ENCODE measurements at regions not wholly inside any gene's neighbourhood (a gene's known extent, or its start where the extent isn't known, plus 50 kb on each side); places are given as distances from the start of the nearest gene placed in this dataset.

DNA sequence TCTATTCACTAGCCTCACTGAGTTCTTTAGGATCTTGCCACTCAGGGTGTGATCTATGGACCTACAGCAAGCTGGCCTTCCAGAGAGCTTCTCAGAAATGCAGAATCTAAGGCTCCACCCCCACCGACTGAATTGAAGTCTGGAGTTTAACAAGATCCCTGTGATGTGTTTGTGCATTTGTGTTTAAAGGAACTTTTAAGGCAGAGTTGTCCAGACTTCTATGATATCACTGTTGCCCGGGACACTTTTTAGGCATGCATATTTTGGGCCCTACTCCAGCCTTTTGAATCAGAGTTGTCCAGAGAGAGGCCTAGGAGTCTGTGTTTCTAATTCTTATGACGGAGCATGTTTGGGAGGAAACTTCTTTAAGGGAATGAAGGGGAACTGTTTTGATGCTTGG lies 232.3 kb downstream of the QKI start:
- Mint-ChIP-seq H3K4me1 (no peaks in the 10 kb centered on the region), H3K4me3 (no peak overlapping the region), H3K9me3 (ENCODE audit: low read depth) (no peaks in the 10 kb centered on the region), H3K27ac (no peak overlapping the region), H3K36me3 (ENCODE audit: low read depth) (no peaks in the 10 kb centered on the region), H3K27me3 (no peaks in the 10 kb centered on the region)
- no peak for ATAC-seq
- ChIA-PET POLR2A (no interaction called here), CTCF (no interaction called here)
- intact Hi-C loops (cut with DNase I, micrococcal nuclease): no loop called here
- DNase-seq: no peak

GRCh38 chr6:163646133-163646532 lies 231.6 kb downstream of the QKI start:
- ChIA-PET POLR2A (no interaction called here), CTCF (no interaction called here)
- H3K27ac Mint-ChIP-seq: no peak overlapping the region
- H3K36me3 Mint-ChIP-seq (ENCODE audit: low read depth): no peaks in the 10 kb centered on the region
- intact Hi-C loops (cut with DNase I, micrococcal nuclease): no loop called here
- H3K9me3 Mint-ChIP-seq (ENCODE audit: low read depth): no peaks in the 10 kb centered on the region
- no peaks in the 10 kb centered on the region for H3K27me3 Mint-ChIP-seq
- no peak for ATAC-seq
- no peak for DNase-seq
- no peaks in the 10 kb centered on the region for H3K4me1 Mint-ChIP-seq
- no peak overlapping the region for H3K4me3 Mint-ChIP-seq

- CTCF ChIA-PET: no interaction called here
- H3K4me3 Mint-ChIP-seq: no peak overlapping the region
- no peaks in the 10 kb centered on the region for H3K9me3 Mint-ChIP-seq (ENCODE audit: low read depth)
- POLR2A ChIA-PET: no interaction called here
- DNase-seq (no peak), ATAC-seq (no peak)
- no peaks in the 10 kb centered on the region for H3K4me1 Mint-ChIP-seq
- intact Hi-C loops (cut with DNase I, micrococcal nuclease): no loop called here
- no peaks in the 10 kb centered on the region for H3K36me3 Mint-ChIP-seq (ENCODE audit: low read depth)
- H3K27ac Mint-ChIP-seq: no peak overlapping the region
- no peaks in the 10 kb centered on the region for H3K27me3 Mint-ChIP-seq
Measured at GRCh38 chr6:163645560-163645959, 231.0 kb downstream of the QKI start.

DNA sequence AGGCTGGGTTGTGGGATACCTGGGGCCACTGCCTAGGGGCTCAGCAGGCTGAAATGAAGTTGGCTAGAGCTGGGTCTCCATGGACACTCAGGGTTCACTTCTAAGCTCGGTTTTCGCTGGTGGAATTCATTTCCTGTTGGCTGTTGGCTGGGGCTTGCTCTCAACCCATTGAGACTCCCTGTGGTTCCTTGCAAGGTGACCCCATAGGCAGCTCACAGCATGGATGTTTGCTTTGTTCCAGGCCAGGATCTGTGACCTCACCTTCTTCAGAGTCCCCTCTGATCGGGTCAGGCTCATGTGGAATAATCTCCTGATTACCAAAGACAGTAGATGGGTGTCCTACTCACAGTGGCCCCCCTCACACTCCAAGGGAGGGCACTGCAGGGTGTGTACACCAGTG lies 229.3 kb downstream of the QKI start:
- Mint-ChIP-seq H3K4me3 (no peak overlapping the region), H3K27ac (no peak overlapping the region)
- ATAC-seq: no peak

DNA sequence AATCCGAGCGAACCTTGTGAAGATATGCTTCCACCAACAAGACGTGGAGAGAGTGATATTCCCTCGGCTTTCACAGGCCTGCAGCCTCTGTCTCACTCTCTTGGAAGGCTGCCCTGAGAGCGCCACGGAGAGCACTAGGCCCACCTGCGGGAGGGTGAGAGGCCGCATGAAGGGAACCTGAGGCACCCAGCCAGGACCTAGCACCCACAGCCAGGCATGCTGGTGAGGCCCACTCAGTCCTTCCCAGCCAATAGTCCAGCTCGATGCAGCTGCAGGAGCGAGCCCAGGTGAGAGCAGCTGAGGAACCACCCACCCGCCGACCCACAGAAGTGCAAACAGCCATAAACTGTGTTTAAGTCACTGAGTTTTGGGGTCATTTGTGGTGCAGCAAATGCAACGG lies 227.2 kb downstream of the QKI start:
- H3K27ac Mint-ChIP-seq: no peak overlapping the region
- CTCF ChIA-PET: no interaction called here
- DNase-seq (no peak), ATAC-seq (no peak)
- H3K27me3 Mint-ChIP-seq: no peaks in the 10 kb centered on the region
- no peak overlapping the region for H3K4me3 Mint-ChIP-seq
- H3K36me3 Mint-ChIP-seq (ENCODE audit: low read depth): no peaks in the 10 kb centered on the region
- intact Hi-C loops (cut with DNase I, micrococcal nuclease): no loop called here
- H3K4me1 Mint-ChIP-seq: no peaks in the 10 kb centered on the region
- POLR2A ChIA-PET: no interaction called here
- no peaks in the 10 kb centered on the region for H3K9me3 Mint-ChIP-seq (ENCODE audit: low read depth)

More for the DNA sequence above, 229.3 kb downstream of the QKI start:
- Mint-ChIP-seq H3K27me3 (no peaks in the 10 kb centered on the region), H3K9me3 (ENCODE audit: low read depth) (no peaks in the 10 kb centered on the region), H3K4me1 (no peaks in the 10 kb centered on the region), H3K36me3 (ENCODE audit: low read depth) (no peaks in the 10 kb centered on the region)
- POLR2A ChIA-PET: no interaction called here
- no peak for DNase-seq
- intact Hi-C loops (cut with DNase I, micrococcal nuclease): no loop called here
- CTCF ChIA-PET: no interaction called here

- no peaks in the 10 kb centered on the region for H3K9me3 Mint-ChIP-seq (ENCODE audit: low read depth)
- DNase-seq (no peak), ATAC-seq (no peak)
- CTCF ChIA-PET: no interaction called here
- no peaks in the 10 kb centered on the region for H3K36me3 Mint-ChIP-seq (ENCODE audit: low read depth)
- POLR2A ChIA-PET: no interaction called here
- H3K4me3 Mint-ChIP-seq: no peak overlapping the region
- intact Hi-C loops (cut with DNase I, micrococcal nuclease): no loop called here
- no peak overlapping the region for H3K27ac Mint-ChIP-seq
- no peaks in the 10 kb centered on the region for H3K27me3 Mint-ChIP-seq
- no peaks in the 10 kb centered on the region for H3K4me1 Mint-ChIP-seq
Measured at GRCh38 chr6:163640641-163641040, 226.1 kb downstream of the QKI start.

- H3K9me3 Mint-ChIP-seq (ENCODE audit: low read depth): peaks cover 2% of the 10 kb centered on the region
- ATAC-seq (no peak), DNase-seq (no peak)
- no peaks in the 10 kb centered on the region for H3K4me1 Mint-ChIP-seq
- intact Hi-C loops (cut with DNase I, micrococcal nuclease): no loop called here
- no peaks in the 10 kb centered on the region for H3K36me3 Mint-ChIP-seq (ENCODE audit: low read depth)
- POLR2A ChIA-PET: no interaction called here
- CTCF ChIA-PET: no interaction called here
- H3K4me3 Mint-ChIP-seq: no peak overlapping the region
- H3K27ac Mint-ChIP-seq: no peak overlapping the region
- peaks cover 5% of the 10 kb centered on the region for H3K27me3 Mint-ChIP-seq
Measured at GRCh38 chr6:163637524-163637923, 223.0 kb downstream of the QKI start.

DNA sequence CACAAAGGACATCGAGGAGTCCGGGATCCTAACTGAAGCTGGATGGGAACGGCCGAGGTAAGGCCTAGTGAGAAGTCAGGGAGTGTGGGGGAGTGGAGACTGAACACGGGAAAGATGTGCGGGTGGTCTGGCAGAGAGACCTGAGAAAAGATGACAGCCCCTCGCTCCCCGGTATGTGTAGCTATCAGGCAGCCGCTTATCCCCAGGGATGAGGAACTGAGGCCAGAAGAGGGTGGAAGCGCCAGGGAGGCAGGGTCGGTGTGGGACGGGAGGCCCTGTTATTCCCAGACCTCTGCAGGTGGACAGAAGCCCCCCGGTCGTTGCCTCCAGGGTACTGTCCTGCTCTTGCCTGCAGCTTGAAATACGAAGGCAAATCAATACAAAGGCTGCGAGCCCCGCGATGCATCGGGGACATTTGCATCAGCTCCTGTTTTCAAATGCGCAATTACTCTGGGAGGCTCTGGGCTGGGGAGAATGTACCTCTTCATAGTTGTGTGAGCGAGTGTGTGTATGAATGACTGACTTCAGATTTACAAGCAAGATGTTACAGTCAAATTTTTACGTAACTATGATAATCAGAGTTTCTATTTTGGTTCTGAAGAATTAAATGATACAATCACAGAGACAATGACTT lies 221.3 kb downstream of the QKI start:
- DNase-seq: no peak
- intact Hi-C loops (cut with DNase I, micrococcal nuclease): no loop called here
- ChIA-PET CTCF (no interaction called here), POLR2A (no interaction called here)
- Mint-ChIP-seq H3K36me3 (ENCODE audit: low read depth) (no peaks in the 10 kb centered on the region), H3K4me1 (no peaks in the 10 kb centered on the region), H3K27me3 (peaks cover 11% of the 10 kb centered on the region), H3K9me3 (ENCODE audit: low read depth) (peaks cover 2% of the 10 kb centered on the region), H3K27ac (no peak overlapping the region), H3K4me3 (no peak overlapping the region)
- ATAC-seq: no peak

- no peak overlapping the region for H3K4me3 Mint-ChIP-seq
- peaks cover 11% of the 10 kb centered on the region for H3K27me3 Mint-ChIP-seq
- no peak for ATAC-seq
- ChIA-PET CTCF (no interaction called here), POLR2A (no interaction called here)
- DNase-seq: no peak
- no peaks in the 10 kb centered on the region for H3K4me1 Mint-ChIP-seq
- no peaks in the 10 kb centered on the region for H3K36me3 Mint-ChIP-seq (ENCODE audit: low read depth)
- intact Hi-C loops (cut with DNase I, micrococcal nuclease): no loop called here
- no peak overlapping the region for H3K27ac Mint-ChIP-seq
- H3K9me3 Mint-ChIP-seq (ENCODE audit: low read depth): peaks cover 2% of the 10 kb centered on the region
Measured at GRCh38 chr6:163635315-163635714, 220.8 kb downstream of the QKI start.

GRCh38 chr6:163634211-163635171 lies 220.0 kb downstream of the QKI start:
- ATAC-seq (no peak), DNase-seq (no peak)
- peaks cover 18% of the 10 kb centered on the region for H3K27me3 Mint-ChIP-seq
- no peak overlapping the region for H3K4me3 Mint-ChIP-seq
- H3K4me1 Mint-ChIP-seq: no peaks in the 10 kb centered on the region
- ChIA-PET POLR2A (no interaction called here), CTCF (interaction anchor here (0.7 kb wide), 1 partner anchor 592 kb away, joined by 4 read pairs; no protein-coding TSS in a partner anchor)
- no peak overlapping the region for H3K27ac Mint-ChIP-seq
- H3K36me3 Mint-ChIP-seq (ENCODE audit: low read depth): no peaks in the 10 kb centered on the region
- intact Hi-C loops (cut with DNase I, micrococcal nuclease): no loop called here
- H3K9me3 Mint-ChIP-seq (ENCODE audit: low read depth): peaks cover 2% of the 10 kb centered on the region

DNA sequence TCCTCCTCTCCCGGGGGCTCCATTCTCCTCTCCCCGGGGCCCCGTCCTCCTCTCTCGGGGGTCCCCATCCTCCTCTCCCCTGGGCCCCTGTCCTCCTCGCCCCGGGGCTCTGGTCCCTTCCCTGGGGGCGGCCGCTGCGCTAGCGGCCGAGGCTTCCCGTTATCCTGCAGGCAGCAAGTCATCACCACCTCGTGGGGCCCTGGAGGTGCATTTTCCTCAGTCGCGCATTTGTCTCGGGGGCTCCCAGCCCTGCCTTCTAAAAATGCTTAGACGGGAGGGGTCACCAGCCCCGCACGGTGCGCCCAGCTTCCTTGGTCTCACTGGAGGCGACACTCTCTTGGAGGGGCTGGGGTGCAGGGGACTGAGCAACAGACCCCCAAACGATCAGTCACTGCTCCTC lies 216.5 kb downstream of the QKI start:
- H3K4me3 Mint-ChIP-seq: no peak overlapping the region
- H3K27ac Mint-ChIP-seq: no peak overlapping the region
- CTCF ChIA-PET: no interaction called here
- DNase-seq (no peak), ATAC-seq (no peak)
- intact Hi-C loops (cut with DNase I, micrococcal nuclease): no loop called here
- peaks cover 2% of the 10 kb centered on the region for H3K9me3 Mint-ChIP-seq (ENCODE audit: low read depth)
- H3K4me1 Mint-ChIP-seq: no peaks in the 10 kb centered on the region
- H3K27me3 Mint-ChIP-seq: peaks cover 22% of the 10 kb centered on the region
- POLR2A ChIA-PET: no interaction called here
- H3K36me3 Mint-ChIP-seq (ENCODE audit: low read depth): no peaks in the 10 kb centered on the region

- Mint-ChIP-seq H3K27me3 (peaks cover 22% of the 10 kb centered on the region), H3K27ac (no peak overlapping the region), H3K4me1 (no peaks in the 10 kb centered on the region), H3K9me3 (ENCODE audit: low read depth) (peaks cover 2% of the 10 kb centered on the region), H3K36me3 (ENCODE audit: low read depth) (no peaks in the 10 kb centered on the region), H3K4me3 (no peak overlapping the region)
- ChIA-PET POLR2A (no interaction called here), CTCF (no interaction called here)
- DNase-seq (no peak), ATAC-seq (no peak)
- intact Hi-C loops (cut with DNase I, micrococcal nuclease): no loop called here
Measured at GRCh38 chr6:163630572-163630971, 216.1 kb downstream of the QKI start.

Measured in activated CD4-positive, alpha-beta T cell treated with anti-CD3 and anti-CD28 coated beads for 36 hours (primary cell).